ENCODE measurements at regions not wholly inside any gene's neighbourhood (a gene's known extent, or its start where the extent isn't known, plus 50 kb on each side); places are given as distances from the start of the nearest gene placed in this dataset.

DNA sequence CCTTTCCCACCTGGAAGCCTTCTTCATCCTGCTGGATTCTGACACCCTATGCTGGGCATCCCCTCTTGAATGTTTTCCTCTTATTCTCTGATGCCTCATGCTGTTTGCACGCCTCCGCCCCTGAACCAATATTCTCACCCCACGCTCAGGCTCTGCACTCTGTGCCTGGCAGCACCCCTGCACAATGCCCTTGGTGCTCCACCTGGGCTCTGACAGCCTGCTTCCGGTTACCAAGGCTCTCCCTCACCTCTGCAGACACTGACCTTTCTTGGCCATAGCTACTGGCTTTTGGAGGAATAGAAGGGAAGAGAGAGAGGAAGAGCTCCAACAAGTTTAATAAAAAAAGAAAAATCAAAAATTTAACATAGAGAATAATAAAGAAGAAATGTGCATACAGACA, 108.7 kb upstream of the SHB start:
- no peak for TF ChIP-seq CTCF (conservative IDR thresholded peaks at IDR 0.05 in 1 of 2, IDR thresholded peaks at IDR 0.05 in 1 of 2; ENCODE audit: extremely low read depth in 1 of 2, insufficient read depth in 1 of 2, low read depth in 1 of 2, low read length in 2 of 2)
- TF ChIP-seq EZH2 (IDR thresholded peaks at IDR 0.05; ENCODE audit: borderline replicate concordance, low read length) = no peak

Measured in mammary epithelial cell (primary cell).